Panc1 (cell line): ENCODE measurements at regions not wholly inside any gene's neighbourhood (a gene's known extent, or its start where the extent isn't known, plus 50 kb on each side); places are given as distances from the start of the nearest gene placed in this dataset.

ENCODE experiments used
- CTCF ChIP-seq: fragments of 450-650 bp; IDR thresholded peaks from 2 replicates; pipeline ENCODE4 v1.5.1; 2017; ENCODE audit warnings: mild to moderate bottlenecking
- POLR2AphosphoS5 ChIP-seq: IDR thresholded peaks from 2 replicates; pipeline ENCODE4 v1.6.1; 2012; ENCODE audit warnings: mild to moderate bottlenecking, low read depth, low read length, moderate library complexity
- REST ChIP-seq, 2 experiments: IDR thresholded peaks; 2 replicates each; pipeline ENCODE4 v1.6.1; 2011 to 2012; ENCODE audit warnings: low read depth in 2 of 2, control low read depth in 1 of 2, low read length in 1 of 2, mild to moderate bottlenecking in 1 of 2, moderate library complexity in 1 of 2; ENCODE audit not compliant: insufficient read depth in 1 of 2

GRCh38 chrX:55167124-55167803 is 52.9 kb upstream of the PAGE5 start:
- TF ChIP-seq CTCF = no peak
- TF ChIP-seq REST (IDR thresholded peaks at IDR 0.05; ENCODE audit: insufficient read depth in 1 of 2, low read depth in 2 of 2, low read length in 1 of 2) = no peak
- no peak for TF ChIP-seq POLR2AphosphoS5
